HepG2 (cell line): ENCODE measurements at regions not wholly inside any gene's neighbourhood (a gene's known extent, or its start where the extent isn't known, plus 50 kb on each side); places are given as distances from the start of the nearest gene placed in this dataset.

ENCODE experiments used
- ATAC-seq: fragments of 200-7000 bp; cut with Tn5 transposase; 3 replicates; pipeline ENCODE4 v1.9.1; 2020; ENCODE audit warnings: mild to moderate bottlenecking, moderate library complexity
- BruUV-seq: library from RNA; stranded (reverse); fragments of 400-500 nt; replicated peaks from 2 replicates; lab custom pipeline; 2021; lab: Mats Ljungman, UMichigan
- CTCF ChIA-PET: fragments of 300-600 bp; formaldehyde crosslinking; extraction: SDS; loops from one replicate; lab custom pipeline; 2021; ENCODE audit warnings: low total read pairs, inconsistent platforms, low intra/inter-chr PET ratio; lab: Yijun Ruan, JAX
- POLR2A ChIA-PET: fragments of 350-600 bp; sonication (Branson Sonifier 250); formaldehyde crosslinking; loops from one replicate; lab custom pipeline; 2020; ENCODE audit warnings: antibody characterized with exemption, inconsistent platforms; lab: Yijun Ruan, JAX
- DNase-seq: peaks from one replicate; pipeline ENCODE4 v3.0.0-alpha.2; 2015; ENCODE audit warnings: low spot score
- FAIRE-seq: peaks from 3 replicates; lab custom pipeline; 2011; peaks lifted over from hg19 to GRCh38; lab: Jason Lieb, UNC
- H2AFZ ChIP-seq: one replicate; pipeline ENCODE4 v1.6.1; 2011; ENCODE audit warnings: low read length, inconsistent platforms
- H3K27ac ChIP-seq: fragments of 300-600 bp; 3 replicates; pipeline ENCODE4 v1.8.0; 2011; ENCODE audit warnings: mixed run types, mild to moderate bottlenecking, mixed read lengths, low read length, inconsistent platforms; ENCODE audit not compliant: insufficient read depth; ENCODE audit errors: extremely low read length
- H3K27me3 ChIP-seq, 2 experiments: fragments of 200-600 bp in 1 of 2; 2 replicates in 1 of 2; 3 replicates in 1 of 2; pipeline versions ENCODE4 v1.6.0 to v1.8.0; 2011; ENCODE audit warnings: low read length in 2 of 2, mild to moderate bottlenecking in 2 of 2, moderate library complexity in 2 of 2, inconsistent platforms in 1 of 2; ENCODE audit not compliant: insufficient read depth in 2 of 2, control insufficient read depth in 1 of 2
- H3K36me3 ChIP-seq, 2 experiments: fragments of 200-600 bp in 1 of 2; replicated peaks in 1 of 2; 2 replicates in 1 of 2; 3 replicates in 1 of 2; pipeline versions ENCODE4 v1.5.1 to v1.8.0; 2011; ENCODE audit warnings: low read length in 2 of 2, inconsistent platforms in 1 of 2; ENCODE audit not compliant: insufficient read depth in 2 of 2, control insufficient read depth in 1 of 2
- H3K4me1 ChIP-seq: 2 replicates; pipeline ENCODE4 v1.5.1; 2012; ENCODE audit warnings: low read length, inconsistent platforms; ENCODE audit not compliant: insufficient read depth
- H3K4me2 ChIP-seq: 2 replicates; pipeline ENCODE4 v1.6.0; 2011; ENCODE audit warnings: low read depth, low read length, inconsistent platforms
- H3K4me3 ChIP-seq, 3 experiments: fragments of 200-600 bp in 1 of 3; sonication (generic), shearing (Covaris generic) in 1 of 3; replicated peaks in 1 of 3; 2 replicates each; pipeline ENCODE4 v1.5.1; 2011 to 2016; ENCODE audit warnings: low read length in 3 of 3, inconsistent platforms in 2 of 3, low read depth in 2 of 3, mild to moderate bottlenecking in 2 of 3, control low read depth in 1 of 3, mixed read lengths in 1 of 3; ENCODE audit not compliant: insufficient read depth in 1 of 3
- H3K79me2 ChIP-seq: one replicate; pipeline ENCODE4 v1.6.1; 2011; ENCODE audit warnings: low read length, inconsistent platforms; ENCODE audit not compliant: insufficient read depth
- H3K9ac ChIP-seq: 2 replicates; pipeline ENCODE4 v1.6.0; 2011; ENCODE audit warnings: mild to moderate bottlenecking, low read depth, low read length, inconsistent platforms; ENCODE audit not compliant: insufficient read depth
- H3K9me3 ChIP-seq: 2 replicates; pipeline ENCODE4 v1.5.1; 2012; ENCODE audit warnings: mild to moderate bottlenecking, low read length
- H4K20me1 ChIP-seq: 2 replicates; pipeline ENCODE4 v1.6.0; 2011; ENCODE audit warnings: inconsistent platforms, mild to moderate bottlenecking, low read length, moderate library complexity; ENCODE audit not compliant: insufficient read depth
- CBX1 ChIP-seq: IDR thresholded peaks from one replicate; pipeline ENCODE4 v1.6.1; 2016; ENCODE audit warnings: antibody characterized with exemption, low read depth
- EED ChIP-seq: sonication (generic); formaldehyde crosslinking; IDR thresholded peaks from 2 replicates; pipeline ENCODE4 v1.5.0; 2020; ENCODE audit warnings: mild to moderate bottlenecking, missing genetic modification reagents
- HOXA7 ChIP-seq: sonication (generic); formaldehyde crosslinking; IDR thresholded peaks from 2 replicates; pipeline ENCODE4 v1.8.1; 2022; ENCODE audit warnings: mild to moderate bottlenecking, missing genetic modification reagents, moderate library complexity
- PPARG ChIP-seq: conservative IDR thresholded peaks from 2 replicates; pipeline ENCODE4 v1.6.1; 2016; ENCODE audit warnings: missing biosample characterization, missing genetic modification reagents
- SMAD1 ChIP-seq: sonication (generic); formaldehyde crosslinking; IDR thresholded peaks from 2 replicates; pipeline ENCODE4 v1.4.0; 2020; ENCODE audit warnings: missing genetic modification reagents, low read depth, mild to moderate bottlenecking, borderline replicate concordance
- SOX6 ChIP-seq, 2 experiments: fragments of 450-650 bp in 1 of 2; sonication (generic) in 1 of 2; formaldehyde crosslinking in 1 of 2; IDR thresholded peaks; 2 replicates each; pipeline versions ENCODE4 v1.4.0 to v1.6.1; 2017 to 2020; ENCODE audit warnings: antibody characterized with exemption in 1 of 2, mild to moderate bottlenecking in 1 of 2, missing genetic modification reagents in 1 of 2
- ZNF326 ChIP-seq: sonication (generic); formaldehyde crosslinking; IDR thresholded peaks from 2 replicates; pipeline ENCODE4 v1.4.0; 2020; ENCODE audit warnings: missing genetic modification reagents, borderline replicate concordance
- ZSCAN20 ChIP-seq: sonication (generic); formaldehyde crosslinking; IDR thresholded peaks from 2 replicates; pipeline ENCODE4 v1.4.0; 2020; ENCODE audit warnings: missing genetic modification reagents, mild to moderate bottlenecking, borderline replicate concordance
- ZSCAN25 ChIP-seq: sonication (generic); formaldehyde crosslinking; IDR thresholded peaks from 2 replicates; pipeline ENCODE4 v1.8.0; 2022; ENCODE audit warnings: mild to moderate bottlenecking, missing genetic modification reagents
- ZSCAN31 ChIP-seq: sonication (generic); formaldehyde crosslinking; IDR thresholded peaks from 2 replicates; pipeline ENCODE4 v1.5.0; 2020; ENCODE audit warnings: low read depth, mild to moderate bottlenecking, missing genetic modification reagents
- WGBS: methylation state at CpG from one replicate; pipeline ENCODE4 v1.1.6; 2017; ENCODE audit warnings: low lambda C conversion rate; 5-methylcytosine and 5-hydroxymethylcytosine counted together
- in situ Hi-C: cut with HindIII; loops from 2 replicates; pipeline ENCODE4 v1.10.0; 2017; ENCODE audit warnings: low pct_unique_long_range_greater_than_20kb; ENCODE audit not compliant: extremely low pct_ligation_motif_present
- intact Hi-C: fragments of 100-400 bp; cut with micrococcal nuclease; formaldehyde crosslinking; loops from one replicate; pipeline ENCODE4 v1.10.0; 2022; ENCODE audit not compliant: unreplicated experiment

DNA sequence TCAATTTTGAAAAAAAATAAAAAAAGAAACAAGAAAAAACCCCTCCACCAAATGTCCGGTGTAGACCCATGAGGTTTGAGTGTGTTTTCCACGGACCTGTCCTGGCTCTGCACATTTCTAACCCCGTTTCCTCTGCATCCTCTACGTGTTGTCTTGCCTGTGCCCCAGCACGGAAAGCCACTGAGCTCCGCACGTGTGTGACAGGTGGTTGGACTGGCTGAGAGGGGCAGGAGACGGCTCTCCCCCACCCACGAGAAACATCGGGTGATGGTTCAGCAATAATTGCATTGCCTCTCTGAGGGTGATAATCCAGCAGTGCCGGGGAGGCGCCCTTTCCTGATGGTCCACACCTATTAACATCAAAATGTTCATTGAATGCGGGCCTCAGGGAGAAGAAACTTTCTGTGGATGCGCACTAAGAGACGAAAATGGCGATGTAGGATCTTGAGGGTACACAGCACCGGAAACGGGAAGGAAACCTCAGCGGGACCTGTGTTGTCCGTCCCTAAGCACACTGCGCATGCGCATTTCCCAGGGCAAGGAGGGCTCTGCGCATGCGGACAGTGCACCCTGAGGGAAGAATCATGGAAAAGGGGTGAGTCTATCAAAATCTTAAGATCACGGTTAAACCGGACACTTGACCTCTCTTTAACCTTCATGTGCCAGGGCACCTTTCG is 470.1 kb upstream of the ADARB2 start (continued):
- TF ChIP-seq PPARG: no peak
- no peak for TF ChIP-seq SMAD1 (CRISPR knock-in tag)
- TF ChIP-seq, all 625 proteins: peak for 0

- BruUV-seq: no TSS peak
- no peak for ATAC-seq
- TF ChIP-seq CBX1 (no peak), ZSCAN20 (CRISPR knock-in tag) (no peak), EED (no peak), HOXA7 (CRISPR knock-in tag) (no peak), ZSCAN31 (CRISPR knock-in tag) (no peak), ZSCAN25 (no peak), ZNF326 (CRISPR knock-in tag) (no peak), SOX6 (IDR thresholded peaks at IDR 0.05) (no peak), SOX6 (CRISPR knock-in tag; IDR thresholded peaks at IDR 0.05) (no peak)
- in situ Hi-C loops (no loop called here), intact Hi-C loops (no loop called here)
- H2AFZ ChIP-seq: no peak overlapping the region
- H3K9ac ChIP-seq: no peak overlapping the region
- ChIA-PET POLR2A (no interaction called here), CTCF (no interaction called here)
- H4K20me1 ChIP-seq: no peaks in the 10 kb centered on the region
- no peaks in the 10 kb centered on the region for H3K27me3 ChIP-seq
- no peaks in the 10 kb centered on the region for H3K36me3 ChIP-seq
- H3K9me3 ChIP-seq: no peaks in the 10 kb centered on the region
- no peak for DNase-seq
- WGBS: 0% methylated on average over 2 of the region's 2 CpGs
- no peak overlapping the region for H3K4me2 ChIP-seq
- no peak overlapping the region for H3K4me3 ChIP-seq
- H3K79me2 ChIP-seq: no peaks in the 10 kb centered on the region
- H3K27ac ChIP-seq: no peak overlapping the region
- no peaks in the 10 kb centered on the region for H3K4me1 ChIP-seq
- no peak for FAIRE-seq
These were observed 468.1 kb upstream of the ADARB2 start for GRCh38 chr10:2205406-2205805.
